Liver (tissue), 3 donors: ENCODE measurements at regions not wholly inside any gene's neighbourhood (a gene's known extent, or its start where the extent isn't known, plus 50 kb on each side); places are given as distances from the start of the nearest gene placed in this dataset.

Source experiments
- RAD21 ChIP-seq, 2 donors: IDR thresholded peaks; 2 replicates each; pipeline ENCODE4 v1.6.1; 2016; ENCODE audit warnings: antibody characterized with exemption in 2 of 2, mild to moderate bottlenecking in 2 of 2
- TF ChIP-seq, protein P1 (sequence below): fragments of 150-350 bp; IDR thresholded peaks from 2 replicates; pipeline ENCODE4 v1.5.1; 2017; ENCODE audit warnings: improper control_type of control experiment, low read depth, low read length; ENCODE audit not compliant: missing input control
- donor health status: healthy.
- donor health status: healthy.

DNA sequence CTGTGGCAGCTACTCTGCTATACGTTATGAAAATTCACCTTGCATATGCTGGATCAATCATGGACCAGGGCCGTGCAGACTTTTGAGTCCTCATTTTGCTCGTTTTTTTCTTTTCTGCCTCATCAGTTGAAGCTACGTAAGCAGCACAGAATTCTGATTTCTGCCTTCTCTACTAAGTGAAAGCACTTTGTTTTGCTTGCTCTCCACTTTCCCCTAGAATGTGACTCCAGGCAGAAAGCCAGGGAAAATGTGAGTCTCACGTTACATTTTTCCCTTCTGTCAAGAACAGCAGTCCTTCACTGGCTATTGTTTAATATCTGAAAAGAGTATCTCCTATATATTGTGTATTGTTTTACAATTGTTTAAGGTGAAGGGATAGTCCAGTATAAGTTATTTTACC lies 1840.1 kb downstream of the PCDH7 start:
- TF ChIP-seq, protein P1, sequence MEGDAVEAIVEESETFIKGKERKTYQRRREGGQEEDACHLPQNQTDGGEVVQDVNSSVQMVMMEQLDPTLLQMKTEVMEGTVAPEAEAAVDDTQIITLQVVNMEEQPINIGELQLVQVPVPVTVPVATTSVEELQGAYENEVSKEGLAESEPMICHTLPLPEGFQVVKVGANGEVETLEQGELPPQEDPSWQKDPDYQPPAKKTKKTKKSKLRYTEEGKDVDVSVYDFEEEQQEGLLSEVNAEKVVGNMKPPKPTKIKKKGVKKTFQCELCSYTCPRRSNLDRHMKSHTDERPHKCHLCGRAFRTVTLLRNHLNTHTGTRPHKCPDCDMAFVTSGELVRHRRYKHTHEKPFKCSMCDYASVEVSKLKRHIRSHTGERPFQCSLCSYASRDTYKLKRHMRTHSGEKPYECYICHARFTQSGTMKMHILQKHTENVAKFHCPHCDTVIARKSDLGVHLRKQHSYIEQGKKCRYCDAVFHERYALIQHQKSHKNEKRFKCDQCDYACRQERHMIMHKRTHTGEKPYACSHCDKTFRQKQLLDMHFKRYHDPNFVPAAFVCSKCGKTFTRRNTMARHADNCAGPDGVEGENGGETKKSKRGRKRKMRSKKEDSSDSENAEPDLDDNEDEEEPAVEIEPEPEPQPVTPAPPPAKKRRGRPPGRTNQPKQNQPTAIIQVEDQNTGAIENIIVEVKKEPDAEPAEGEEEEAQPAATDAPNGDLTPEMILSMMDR: no peak
- no peak for TF ChIP-seq RAD21 (IDR thresholded peaks at IDR 0.05)
